Gastrocnemius medialis (tissue), 4 donors: ENCODE measurements at regions not wholly inside any gene's neighbourhood (a gene's known extent, or its start where the extent isn't known, plus 50 kb on each side); places are given as distances from the start of the nearest gene placed in this dataset.

Experiments used
- ATAC-seq, 2 donors: fragments of 150-250 bp; one replicate each; pipeline ENCODE4 v1.9.1; 2016
- DNase-seq, 2 donors: peaks; one replicate each; pipeline ENCODE4 v3.0.0-alpha.2; 2019
- H3K27ac ChIP-seq, 4 donors: fragments of 200-600 bp; sonication (generic); 1 replicate in 1 of 4; 2 replicates in 3 of 4; pipeline ENCODE4 v1.5.1; 2016 to 2018; ENCODE audit warnings: mild to moderate bottlenecking in 2 of 4, moderate library complexity in 1 of 4
- H3K27me3 ChIP-seq, 3 donors: fragments of 200-600 bp; sonication (generic) in 2 of 3; 1 replicate in 1 of 3; 2 replicates in 2 of 3; pipeline versions ENCODE4 v1.5.1 to v1.6.0; 2016 to 2019; ENCODE audit warnings: mild to moderate bottlenecking in 1 of 3, moderate library complexity in 1 of 3
- H3K36me3 ChIP-seq, 2 donors: fragments of 200-600 bp; sonication (generic) in 1 of 2; one replicate each; pipeline ENCODE4 v1.5.1; 2017 to 2018
- H3K4me1 ChIP-seq, 2 donors: fragments of 200-600 bp; sonication (generic) in 1 of 2; one replicate each; pipeline ENCODE4 v1.5.1; 2016 to 2017; ENCODE audit warnings: mild to moderate bottlenecking in 2 of 2
- H3K4me3 ChIP-seq, 4 donors: fragments of 200-600 bp; sonication (generic) in 3 of 4; 1 replicate in 1 of 4; 2 replicates in 3 of 4; pipeline ENCODE4 v1.5.1; 2016 to 2019; ENCODE audit warnings: mild to moderate bottlenecking in 2 of 4
- H3K9me3 ChIP-seq, 3 donors: fragments of 200-600 bp; sonication (generic) in 2 of 3; 1 replicate in 1 of 3; 2 replicates in 2 of 3; pipeline ENCODE4 v1.5.1; 2016 to 2019
- CTCF ChIP-seq, 5 experiments: fragments of 450-650 bp in 3 of 5; fragments of 200-600 bp in 2 of 5; sonication (generic) in 2 of 5; IDR thresholded peaks in 4 of 5; conservative IDR thresholded peaks in 1 of 5; 1 replicate in 4 of 5; 2 replicates in 1 of 5; pipeline ENCODE4 v1.5.1; 2016 to 2019; ENCODE audit warnings: antibody characterized with exemption in 5 of 5, mild to moderate bottlenecking in 3 of 5, moderate library complexity in 3 of 5
- POLR2A ChIP-seq, 2 donors: fragments of 450-650 bp; IDR thresholded peaks; one replicate each; pipeline ENCODE4 v1.6.1; 2017; ENCODE audit warnings: antibody characterized with exemption in 2 of 2, mild to moderate bottlenecking in 2 of 2, moderate library complexity in 2 of 2
- in situ Hi-C, 4 donors: fragments of 200-750 bp; cut with MboI; loops; one replicate each; pipeline versions ENCODE4 v1.15.0 to v1.8.0; 2017; ENCODE audit warnings: low sequenced_read_pairs in 4 of 4
- intact Hi-C: fragments of 100-400 bp; cut with DNase I; formaldehyde crosslinking; loops from one replicate; pipeline ENCODE4 v1.15.1; 2023; ENCODE audit warnings: low total_unique reads

- DNase-seq (no peak), ATAC-seq (no peak)
- Histone ChIP-seq H3K9me3 (no peaks in the 10 kb centered on the region), H3K36me3 (no peaks in the 10 kb centered on the region), H3K4me1 (peaks cover 0 to under 1% of the 10 kb centered on the region in 2 donors), H3K27ac (no peak overlapping the region), H3K4me3 (no peak overlapping the region), H3K27me3 (no peaks in the 10 kb centered on the region)
- in situ Hi-C loops (no loop called here), intact Hi-C loops (no loop called here)
- no peak for TF ChIP-seq POLR2A (IDR thresholded peaks at IDR 0.05)
- no peak for TF ChIP-seq CTCF (IDR thresholded peaks at IDR 0.05 in 4 of 5, conservative IDR thresholded peaks at IDR 0.05 in 1 of 5)
Observed at GRCh38 chr18:10065296-10065695, 151.5 kb downstream of the VAPA start.

- ATAC-seq, result no peak
- TF ChIP-seq POLR2A (IDR thresholded peaks at IDR 0.05) (no peak), CTCF (IDR thresholded peaks at IDR 0.05 in 4 of 5, conservative IDR thresholded peaks at IDR 0.05 in 1 of 5) (no peak)
- Histone ChIP-seq H3K4me1 (no peaks in the 10 kb centered on the region), H3K27ac (no peak overlapping the region), H3K27me3 (no peaks in the 10 kb centered on the region), H3K4me3 (no peak overlapping the region), H3K9me3 (no peaks in the 10 kb centered on the region), H3K36me3 (no peaks in the 10 kb centered on the region)
- intact Hi-C loops (no loop called here), in situ Hi-C loops (no loop called here)
- DNase-seq, result no peak
Observed at GRCh38 chr18:10067670-10068659, 154.1 kb downstream of the VAPA start.

GRCh38 chr18:10068766-10069567, 155.2 kb downstream of the VAPA start:
- Histone ChIP-seq H3K9me3 (no peaks in the 10 kb centered on the region), H3K36me3 (no peaks in the 10 kb centered on the region), H3K27me3 (no peaks in the 10 kb centered on the region), H3K4me3 (no peak overlapping the region), H3K27ac (no peak overlapping the region), H3K4me1 (no peaks in the 10 kb centered on the region)
- DNase-seq, result no peak
- ATAC-seq, result no peak
- TF ChIP-seq CTCF (IDR thresholded peaks at IDR 0.05 in 4 of 5, conservative IDR thresholded peaks at IDR 0.05 in 1 of 5) (no peak), POLR2A (IDR thresholded peaks at IDR 0.05) (no peak)
- in situ Hi-C loops, result no loop called here
- intact Hi-C loops, result no loop called here

GRCh38 chr18:10070561-10071000, 156.8 kb downstream of the VAPA start:
- Histone ChIP-seq H3K4me3 (no peak overlapping the region), H3K27me3 (no peaks in the 10 kb centered on the region), H3K9me3 (no peaks in the 10 kb centered on the region), H3K27ac (no peak overlapping the region), H3K36me3 (no peaks in the 10 kb centered on the region), H3K4me1 (no peaks in the 10 kb centered on the region)
- no peak for DNase-seq
- intact Hi-C loops (no loop called here), in situ Hi-C loops (no loop called here)
- no peak for ATAC-seq
- no peak for TF ChIP-seq CTCF (IDR thresholded peaks at IDR 0.05 in 4 of 5, conservative IDR thresholded peaks at IDR 0.05 in 1 of 5)
- no peak for TF ChIP-seq POLR2A (IDR thresholded peaks at IDR 0.05)
